ENCODE measurements at regions not wholly inside any gene's neighbourhood (a gene's known extent, or its start where the extent isn't known, plus 50 kb on each side); places are given as distances from the start of the nearest gene placed in this dataset.
A peak's percentile ranks its signal among the peaks of the same experiment; 100 is the strongest.
"Not testable (repeated sequence)": the region's sequence is repeated elsewhere in the genome, so short reads cannot be mapped to it uniquely, and the experiment has no call there.

DNA sequence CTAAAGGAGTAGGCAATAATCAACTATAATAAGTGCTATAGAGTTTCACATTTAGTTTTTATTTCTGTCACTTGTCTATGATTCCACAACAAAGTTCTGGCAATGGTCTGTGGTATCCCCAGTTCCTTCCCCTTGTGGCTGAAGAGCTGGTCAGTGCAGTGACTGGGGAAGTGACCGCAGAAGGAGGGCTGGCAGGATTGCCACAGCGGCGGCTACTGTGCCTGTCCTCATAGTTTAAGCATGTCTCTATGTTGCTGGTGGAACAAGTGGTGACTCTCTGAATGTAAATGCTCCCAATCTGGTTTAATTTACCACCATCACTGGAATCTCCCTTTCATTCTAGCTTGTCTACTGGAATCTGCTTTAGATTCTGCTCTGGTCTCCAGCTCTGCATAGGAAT lies 170.6 kb upstream of the GK2 start:
- Mint-ChIP-seq H3K4me3 (no peak overlapping the region), H3K4me1 (no peaks in the 10 kb centered on the region), H3K27me3 (ENCODE audit: low read depth in 3 of 3) (peaks cover 0 to 7% (median 0%) of the 10 kb centered on the region in 3 donors), H3K36me3 (no peaks in the 10 kb centered on the region), H3K9me3 (no peaks in the 10 kb centered on the region), H3K27ac (no peak overlapping the region)
- DNase-seq = peak; percentile 33 to 49 (median 47)

DNA sequence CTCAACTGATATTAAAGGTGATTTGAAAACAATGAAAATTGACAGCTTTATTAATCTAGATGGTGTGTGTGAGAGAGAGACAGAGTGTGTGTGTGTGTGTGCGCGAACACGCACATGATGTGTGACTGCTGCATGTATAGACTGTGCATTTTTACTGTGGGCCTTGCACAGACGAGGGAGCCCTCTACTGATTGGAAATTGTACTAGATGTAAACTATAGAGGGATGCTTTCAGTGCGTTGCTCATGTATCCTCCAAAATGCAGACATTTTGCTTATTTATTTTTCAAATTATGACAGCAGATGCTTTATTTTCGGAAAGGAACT lies 168.4 kb upstream of the GK2 start:
- H3K27ac Mint-ChIP-seq = no peak overlapping the region
- H3K9me3 Mint-ChIP-seq = no peaks in the 10 kb centered on the region
- no peak for DNase-seq
- no peaks in the 10 kb centered on the region for H3K36me3 Mint-ChIP-seq
- peaks cover 0 to 7% (median 0%) of the 10 kb centered on the region in 3 donors for H3K27me3 Mint-ChIP-seq (ENCODE audit: low read depth in 3 of 3)
- H3K4me1 Mint-ChIP-seq = no peaks in the 10 kb centered on the region
- no peak overlapping the region for H3K4me3 Mint-ChIP-seq

DNA sequence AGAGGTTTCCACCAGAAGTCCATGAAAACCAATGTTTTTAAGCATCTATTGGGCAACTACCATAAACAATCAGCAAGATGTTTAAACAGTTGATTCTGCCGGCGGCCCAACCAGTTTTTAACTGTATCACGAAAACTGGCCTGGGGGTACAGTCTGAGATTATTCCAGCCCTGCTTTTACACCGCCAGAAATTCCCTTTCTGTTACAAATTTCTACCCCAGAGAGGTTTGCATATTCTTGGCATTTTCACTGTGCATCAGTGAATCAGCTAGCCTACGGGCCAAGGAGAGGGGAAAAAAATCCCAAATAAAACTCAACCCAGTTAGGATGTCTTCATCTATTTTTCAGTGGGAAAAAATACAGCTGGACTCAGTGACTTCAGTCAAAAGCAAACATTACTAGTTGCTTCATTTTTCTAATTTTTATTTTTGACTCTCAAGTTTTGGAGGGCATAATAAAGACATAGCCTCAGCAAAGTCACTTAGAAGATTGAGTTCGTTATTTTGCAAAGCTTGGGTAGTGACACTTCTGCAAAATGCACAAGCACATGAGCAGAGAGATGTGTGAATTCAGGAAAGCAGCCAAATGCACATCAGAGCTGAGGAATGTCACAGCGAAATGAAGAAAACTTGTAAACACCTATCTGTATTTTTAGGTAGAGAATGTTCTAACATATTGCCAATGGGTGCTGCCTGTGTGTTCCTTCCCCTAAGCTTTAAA lies 167.8 kb upstream of the GK2 start:
- Mint-ChIP-seq H3K4me3 (no peak overlapping the region), H3K27ac (no peak overlapping the region), H3K4me1 (no peaks in the 10 kb centered on the region), H3K9me3 (no peaks in the 10 kb centered on the region), H3K27me3 (ENCODE audit: low read depth in 3 of 3) (peaks cover 0 to 7% (median 0%) of the 10 kb centered on the region in 3 donors), H3K36me3 (no peaks in the 10 kb centered on the region)
- DNase-seq = no peak

DNA sequence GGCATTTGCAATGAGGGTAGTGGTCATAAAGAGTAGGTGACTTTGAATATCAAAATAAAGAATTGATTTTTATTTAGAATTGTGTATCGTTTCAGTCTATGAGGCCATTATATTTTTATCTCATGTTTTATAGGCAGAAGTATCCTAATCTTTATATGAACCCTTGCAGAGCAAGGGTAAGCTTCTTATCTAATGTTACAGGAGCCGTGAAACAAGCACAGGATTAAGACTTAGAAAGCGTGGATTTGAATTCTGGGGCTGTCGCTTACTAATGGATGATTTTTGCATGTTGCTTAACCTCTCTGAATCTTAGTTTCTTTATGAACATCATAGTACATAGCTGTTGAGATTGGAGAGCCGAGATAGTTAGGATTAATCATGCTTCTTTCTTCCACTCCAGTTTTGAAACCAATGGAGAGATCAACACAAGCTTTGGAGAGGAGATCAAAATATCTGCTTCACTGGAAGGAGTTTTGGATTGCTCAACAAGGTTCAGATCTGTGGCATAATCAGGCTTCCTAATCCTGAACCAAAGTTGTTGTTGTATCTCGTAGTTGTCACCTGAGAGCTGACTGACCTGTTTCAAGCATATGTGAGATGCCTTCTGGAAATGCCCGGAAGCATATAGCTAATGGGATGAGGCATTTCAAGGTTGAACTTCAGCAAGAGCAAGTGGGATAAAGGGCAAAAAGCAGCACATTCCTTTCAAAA lies 166.9 kb upstream of the GK2 start:
- Mint-ChIP-seq H3K36me3 (no peaks in the 10 kb centered on the region), H3K4me3 (no peak overlapping the region), H3K27me3 (ENCODE audit: low read depth in 3 of 3) (peaks cover 0 to 7% (median 3%) of the 10 kb centered on the region in 3 donors), H3K27ac (no peak overlapping the region), H3K4me1 (no peaks in the 10 kb centered on the region), H3K9me3 (peaks cover 0 to 6% (median 0%) of the 10 kb centered on the region in 6 donors)
- no peak for DNase-seq

DNA sequence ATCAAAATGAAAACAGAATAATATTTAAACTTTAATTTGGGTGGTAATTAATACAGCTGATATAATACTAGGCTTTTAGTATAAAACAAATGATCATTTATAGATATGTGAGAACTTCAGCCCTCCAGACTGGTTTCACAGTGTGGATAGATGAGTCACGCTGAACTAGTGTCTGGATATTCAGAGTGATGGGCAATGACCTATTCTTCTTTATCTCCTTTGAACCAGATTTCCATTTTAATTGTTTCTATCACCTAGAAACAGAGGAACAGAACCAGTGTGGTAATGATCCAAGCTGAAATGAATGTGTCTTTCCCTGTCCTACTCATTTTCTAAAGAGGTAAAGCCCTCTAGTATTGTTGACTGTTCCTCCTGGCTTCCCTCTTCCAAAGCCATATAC lies 155.2 kb upstream of the GK2 start:
- Mint-ChIP-seq H3K9me3 (peaks cover 0 to 10% (median 4%) of the 10 kb centered on the region in 6 donors), H3K36me3 (no peaks in the 10 kb centered on the region), H3K4me3 (no peak overlapping the region), H3K27ac (no peak overlapping the region), H3K4me1 (no peaks in the 10 kb centered on the region), H3K27me3 (ENCODE audit: low read depth in 3 of 3) (peaks cover 1 to 3% (median 2%) of the 10 kb centered on the region in 3 donors)
- DNase-seq = no peak

DNA sequence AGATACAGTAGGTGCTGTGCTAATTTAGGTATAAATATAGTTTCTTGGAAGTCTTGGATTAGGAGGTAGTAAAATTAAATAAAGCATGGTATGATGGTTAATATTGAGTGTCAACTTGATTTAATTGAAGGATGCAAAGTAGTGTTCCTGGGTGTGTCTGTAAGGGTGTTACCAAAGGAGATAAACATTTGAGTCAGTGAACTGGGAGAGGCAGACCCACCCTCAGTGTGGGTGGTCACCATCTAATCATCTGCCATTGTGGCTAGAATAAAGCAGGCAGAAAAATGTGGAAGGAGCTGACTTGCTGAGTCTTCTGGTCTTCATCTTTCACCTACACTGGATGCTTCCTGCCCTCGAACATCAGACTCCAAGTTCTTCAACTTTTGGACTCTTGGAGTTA lies 153.7 kb upstream of the GK2 start:
- Mint-ChIP-seq H3K27me3 (ENCODE audit: low read depth in 3 of 3) (peaks cover 1 to 3% (median 2%) of the 10 kb centered on the region in 3 donors), H3K4me3 (no peak overlapping the region), H3K36me3 (no peaks in the 10 kb centered on the region), H3K9me3 (peaks cover 0 to 10% (median 4%) of the 10 kb centered on the region in 6 donors), H3K27ac (no peak overlapping the region), H3K4me1 (no peaks in the 10 kb centered on the region)
- no peak for DNase-seq

DNA sequence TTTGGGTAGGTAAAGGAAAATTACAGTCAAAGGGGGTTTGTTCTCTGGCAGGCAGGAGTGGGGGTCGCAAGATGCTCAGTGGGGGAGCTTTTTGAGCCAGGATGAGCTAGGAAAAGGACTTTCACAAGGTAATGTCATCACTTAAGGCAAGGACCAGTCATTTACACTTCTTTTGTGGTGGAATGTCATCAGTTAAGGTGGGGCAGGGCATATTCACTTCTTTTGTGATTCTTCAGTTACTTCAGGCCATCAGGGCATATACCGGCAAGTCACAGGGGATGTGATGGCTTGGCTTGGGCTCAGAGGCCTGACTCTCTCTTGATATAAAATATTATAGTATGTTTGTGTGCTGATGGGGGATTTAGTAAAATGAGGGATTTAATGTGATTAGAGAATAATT lies 151.4 kb upstream of the GK2 start:
- not testable (repeated sequence) for DNase-seq; H3K36me3 Mint-ChIP-seq; H3K4me3 Mint-ChIP-seq; H3K27me3 Mint-ChIP-seq (ENCODE audit: low read depth in 3 of 3); H3K27ac Mint-ChIP-seq; H3K4me1 Mint-ChIP-seq
- H3K9me3 Mint-ChIP-seq = peaks cover 0 to 11% (median 6%) of the 10 kb centered on the region in 6 donors

DNA sequence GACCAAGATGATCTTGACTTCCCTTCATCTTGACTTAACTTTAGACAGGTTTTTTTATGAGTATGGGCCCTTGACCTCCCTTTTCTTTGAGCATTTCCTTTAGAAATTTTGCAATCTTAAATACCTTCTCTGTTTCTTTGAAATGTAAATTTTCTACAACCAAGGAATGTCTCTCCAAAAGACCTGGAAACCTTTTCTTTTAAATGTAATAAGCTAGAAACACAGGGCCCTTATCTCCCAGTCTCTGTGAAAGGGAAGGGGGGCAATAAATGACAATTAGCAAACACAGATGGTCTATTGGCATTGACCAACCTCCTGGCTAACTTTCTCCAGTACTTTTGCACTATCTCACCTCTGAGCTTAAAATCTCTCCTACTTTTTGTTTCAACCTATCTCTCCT lies 144.3 kb upstream of the GK2 start:
- H3K9me3 Mint-ChIP-seq = peaks cover 4 to 13% (median 10%) of the 10 kb centered on the region in 6 donors
- no peak overlapping the region for H3K27ac Mint-ChIP-seq
- H3K4me1 Mint-ChIP-seq = no peaks in the 10 kb centered on the region
- H3K27me3 Mint-ChIP-seq (ENCODE audit: low read depth in 3 of 3) = peaks cover 0 to 2% (median 0%) of the 10 kb centered on the region in 3 donors
- H3K4me3 Mint-ChIP-seq = no peak overlapping the region
- DNase-seq = no peak
- no peaks in the 10 kb centered on the region for H3K36me3 Mint-ChIP-seq

DNA sequence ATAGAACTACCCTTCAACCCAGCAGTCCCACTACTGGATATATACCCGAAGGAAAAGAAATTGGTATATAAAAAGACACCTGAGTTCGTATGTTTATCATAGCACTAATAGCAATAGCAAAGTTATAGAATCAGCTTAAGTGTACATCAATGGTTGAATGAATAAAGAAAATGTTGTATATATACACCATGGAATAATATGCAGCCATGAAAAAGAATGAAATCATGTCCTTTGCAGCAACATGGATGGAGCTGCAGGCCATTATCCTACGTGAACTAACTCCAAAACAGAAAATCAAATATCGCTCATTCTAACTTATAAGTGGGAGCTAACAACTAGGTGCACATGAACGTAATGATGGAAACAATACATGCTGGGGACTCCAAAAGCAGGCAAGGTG lies 143.5 kb upstream of the GK2 start:
- no peak overlapping the region for H3K27ac Mint-ChIP-seq
- H3K4me3 Mint-ChIP-seq = no peak overlapping the region
- peaks cover 4 to 13% (median 10%) of the 10 kb centered on the region in 6 donors for H3K9me3 Mint-ChIP-seq
- H3K4me1 Mint-ChIP-seq = no peaks in the 10 kb centered on the region
- H3K27me3 Mint-ChIP-seq (ENCODE audit: low read depth in 3 of 3) = peaks cover 0 to 2% (median 0%) of the 10 kb centered on the region in 3 donors
- H3K36me3 Mint-ChIP-seq = no peaks in the 10 kb centered on the region
- no peak for DNase-seq

DNA sequence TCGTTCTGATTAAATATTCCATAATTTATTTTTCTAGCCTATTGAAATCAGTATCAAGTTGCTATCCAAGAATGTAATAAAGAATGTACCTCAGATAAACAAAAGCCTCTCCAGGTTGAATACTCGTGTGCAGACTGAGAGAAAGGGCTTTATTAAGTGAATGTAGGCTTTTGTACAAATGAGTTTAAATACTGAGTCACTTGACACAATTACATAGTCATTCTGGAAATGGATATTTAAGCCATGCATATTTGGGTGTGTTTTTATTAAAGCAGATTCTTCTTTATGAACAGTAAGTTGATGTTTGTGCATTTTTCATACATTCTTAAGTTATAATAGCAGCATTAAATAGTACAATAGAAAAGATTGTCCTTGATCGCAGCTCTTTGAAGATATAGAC lies 139.8 kb upstream of the GK2 start:
- H3K36me3 Mint-ChIP-seq = no peaks in the 10 kb centered on the region
- H3K9me3 Mint-ChIP-seq = peaks cover 0 to 12% (median 4%) of the 10 kb centered on the region in 6 donors
- H3K27me3 Mint-ChIP-seq (ENCODE audit: low read depth in 3 of 3) = peaks cover 0 to 2% (median 0%) of the 10 kb centered on the region in 3 donors
- no peak overlapping the region for H3K4me3 Mint-ChIP-seq
- no peak for DNase-seq
- no peak overlapping the region for H3K27ac Mint-ChIP-seq
- no peaks in the 10 kb centered on the region for H3K4me1 Mint-ChIP-seq

DNA sequence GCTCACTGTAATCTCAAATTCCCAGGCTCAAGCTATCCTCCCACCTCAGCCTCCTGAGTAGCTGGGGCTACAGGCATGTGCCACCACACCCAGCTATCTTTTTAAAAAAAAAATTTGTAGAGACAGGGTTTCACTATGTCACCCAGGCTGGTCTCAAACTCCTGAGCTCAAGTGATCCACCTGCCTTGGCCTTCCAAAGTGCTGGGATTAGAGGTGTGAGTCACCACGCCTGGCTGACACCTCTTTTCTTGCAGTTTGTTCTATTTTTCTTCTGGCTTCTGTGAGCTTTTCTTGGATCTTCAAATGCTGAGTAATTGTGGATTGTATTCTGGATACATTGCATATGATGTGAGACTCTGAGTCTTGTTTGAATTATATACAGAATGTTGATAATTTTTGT lies 137.3 kb upstream of the GK2 start:
- not testable (repeated sequence) for H3K36me3 Mint-ChIP-seq; DNase-seq; H3K27me3 Mint-ChIP-seq (ENCODE audit: low read depth in 3 of 3); H3K27ac Mint-ChIP-seq; H3K4me3 Mint-ChIP-seq; H3K4me1 Mint-ChIP-seq
- peaks cover 0 to 12% (median 5%) of the 10 kb centered on the region in 6 donors for H3K9me3 Mint-ChIP-seq

DNA sequence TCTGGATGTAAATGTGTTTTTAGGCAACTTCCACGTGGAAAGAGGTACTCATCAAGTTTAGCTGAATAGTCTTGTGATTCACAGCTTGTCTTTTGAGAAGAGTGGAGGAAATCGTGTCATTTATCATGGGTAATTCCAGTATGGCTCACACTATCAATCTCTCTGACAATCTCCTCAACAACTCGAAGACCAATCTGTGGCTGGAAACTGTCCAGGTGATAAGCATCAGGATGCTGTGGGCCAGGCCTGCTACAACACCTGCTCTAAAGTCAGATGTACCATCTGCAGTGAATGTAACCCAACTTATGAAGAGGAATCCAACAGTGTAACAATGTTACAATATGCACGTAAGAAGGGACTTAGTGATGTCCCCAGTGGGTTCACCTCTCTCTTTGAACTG lies 132.1 kb upstream of the GK2 start:
- peaks cover 0 to 5% (median 2%) of the 10 kb centered on the region in 6 donors for H3K9me3 Mint-ChIP-seq
- no peaks in the 10 kb centered on the region for H3K4me1 Mint-ChIP-seq
- no peaks in the 10 kb centered on the region for H3K36me3 Mint-ChIP-seq
- no peak for DNase-seq
- no peaks in the 10 kb centered on the region for H3K27me3 Mint-ChIP-seq (ENCODE audit: low read depth in 3 of 3)
- H3K27ac Mint-ChIP-seq = no peak overlapping the region
- H3K4me3 Mint-ChIP-seq = no peak overlapping the region

DNA sequence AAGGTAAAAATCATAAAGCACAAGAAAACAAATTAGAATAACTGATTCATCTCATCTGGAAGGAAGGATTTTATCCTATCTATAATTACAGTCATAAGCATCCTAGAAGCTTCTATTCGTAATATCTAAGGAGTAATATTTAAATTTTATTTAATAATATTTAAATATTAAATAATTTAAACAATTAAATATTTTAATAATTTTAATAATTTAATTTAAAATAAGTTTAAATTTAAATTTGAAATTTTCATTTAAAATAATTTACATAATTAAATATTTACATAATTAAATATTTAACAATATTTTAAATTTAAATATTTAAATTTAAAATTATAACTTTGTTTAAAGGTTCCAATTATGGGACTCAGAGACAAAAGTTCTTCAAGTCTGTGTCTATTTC lies 127.5 kb upstream of the GK2 start:
- no peaks in the 10 kb centered on the region for H3K36me3 Mint-ChIP-seq
- peaks cover 0 to 18% (median 3%) of the 10 kb centered on the region in 6 donors for H3K9me3 Mint-ChIP-seq
- no peaks in the 10 kb centered on the region for H3K27me3 Mint-ChIP-seq (ENCODE audit: low read depth in 3 of 3)
- no peak for DNase-seq
- H3K4me3 Mint-ChIP-seq = no peak overlapping the region
- no peaks in the 10 kb centered on the region for H3K4me1 Mint-ChIP-seq
- no peak overlapping the region for H3K27ac Mint-ChIP-seq

DNA sequence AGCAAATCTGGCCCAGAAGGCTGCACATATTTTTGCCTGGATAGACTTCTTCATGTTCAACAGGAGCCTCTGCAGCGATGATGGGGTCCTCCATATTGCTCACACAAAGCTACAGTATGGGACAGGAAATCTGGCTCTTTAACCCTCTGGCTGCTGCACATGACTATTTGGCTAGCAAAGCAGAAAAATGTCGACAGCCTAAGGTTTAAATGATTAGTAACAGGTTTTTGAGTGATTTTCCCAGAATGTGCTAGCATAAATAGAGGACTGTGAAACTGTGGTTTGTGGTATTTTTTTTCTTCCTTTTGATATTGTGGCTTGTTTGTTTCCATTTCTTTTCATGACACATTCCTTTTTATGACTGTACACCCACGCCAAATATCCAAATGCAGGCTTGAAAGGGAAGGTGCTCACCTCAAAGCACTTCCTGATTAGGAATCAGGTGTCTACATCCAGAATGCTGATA lies 120.2 kb upstream of the GK2 start:
- no peaks in the 10 kb centered on the region for H3K27me3 Mint-ChIP-seq (ENCODE audit: low read depth in 3 of 3)
- no peaks in the 10 kb centered on the region for H3K36me3 Mint-ChIP-seq
- H3K4me1 Mint-ChIP-seq = no peaks in the 10 kb centered on the region
- no peak overlapping the region for H3K27ac Mint-ChIP-seq
- H3K9me3 Mint-ChIP-seq = peaks cover 0 to 12% (median 3%) of the 10 kb centered on the region in 6 donors
- no peak for DNase-seq
- H3K4me3 Mint-ChIP-seq = no peak overlapping the region

All from immature natural killer cell (primary cell).